Spleen (tissue), 7 donors: ENCODE measurements at regions not wholly inside any gene's neighbourhood (a gene's known extent, or its start where the extent isn't known, plus 50 kb on each side); places are given as distances from the start of the nearest gene placed in this dataset.

ENCODE experiments used
- CTCF ChIP-seq, 11 experiments: fragments of 200-600 bp in 7 of 11; fragments of 450-650 bp in 4 of 11; sonication (generic) in 4 of 11; IDR thresholded peaks in 8 of 11; conservative IDR thresholded peaks in 3 of 11; 1 replicate in 7 of 11; 2 replicates in 4 of 11; pipeline versions ENCODE4 v1.4.0 to v1.8.0; 2016 to 2021; ENCODE audit warnings: antibody characterized with exemption in 11 of 11, inconsistent platforms in 4 of 11, mild to moderate bottlenecking in 1 of 11
- POLR2A ChIP-seq, 3 donors: fragments of 450-650 bp; IDR thresholded peaks; one replicate each; pipeline ENCODE4 v1.5.1; 2017; ENCODE audit warnings: antibody characterized with exemption in 3 of 3, mild to moderate bottlenecking in 1 of 3
- donor health status: DM: no; HTN: no; CAD: no; lungs with moderate emphysema.
- donor health status: DM: no; HTN: no; CAD: no.
- donor health status: DM: no; HTN: no; CAD: no.

GRCh38 chr13:107999751-108000150, 215.6 kb downstream of the LIG4 start:
- TF ChIP-seq POLR2A (IDR thresholded peaks at IDR 0.05), result no peak
- no peak for TF ChIP-seq CTCF (IDR thresholded peaks at IDR 0.05 in 8 of 11, conservative IDR thresholded peaks at IDR 0.05 in 3 of 11)
